GM18507 (cell line): ENCODE measurements at regions not wholly inside any gene's neighbourhood (a gene's known extent, or its start where the extent isn't known, plus 50 kb on each side); places are given as distances from the start of the nearest gene placed in this dataset.

Experiments used
- DNase-seq: peaks from one replicate; pipeline ENCODE4 v3.0.0; 2011; ENCODE audit warnings: low read depth; ENCODE audit not compliant: insufficient read length; ENCODE audit errors: extremely low spot score
- FAIRE-seq: peaks from 2 replicates; lab custom pipeline; 2011; peaks lifted over from hg19 to GRCh38; lab: Jason Lieb, UNC

- FAIRE-seq (no peak), DNase-seq (no peak)
Observed at GRCh38 chr12:115268451-115268850, 584.5 kb upstream of the TBX3 start.

GRCh38 chr12:115267891-115268290, 583.9 kb upstream of the TBX3 start:
- DNase-seq, result no peak
- no peak for FAIRE-seq

GRCh38 chr12:115267464-115267863, 583.5 kb upstream of the TBX3 start:
- no peak for FAIRE-seq
- no peak for DNase-seq

GRCh38 chr12:115264605-115265004, 580.6 kb upstream of the TBX3 start:
- DNase-seq, result no peak
- FAIRE-seq, result no peak

GRCh38 chr12:115261691-115262398, 577.9 kb upstream of the TBX3 start:
- DNase-seq (no peak), FAIRE-seq (no peak)

GRCh38 chr12:115260762-115261675, 577.0 kb upstream of the TBX3 start:
- FAIRE-seq (no peak), DNase-seq (no peak)

- FAIRE-seq (no peak), DNase-seq (no peak)
Observed at GRCh38 chr12:115259968-115260747, 576.2 kb upstream of the TBX3 start.

- DNase-seq, result no peak
- FAIRE-seq, result no peak
Observed at GRCh38 chr12:115257791-115258190, 573.8 kb upstream of the TBX3 start.

- no peak for FAIRE-seq
Observed at GRCh38 chr12:115255962-115256361, 572.0 kb upstream of the TBX3 start.

GRCh38 chr12:115255257-115255656, 571.3 kb upstream of the TBX3 start:
- FAIRE-seq (no peak), DNase-seq (no peak)

More at GRCh38 chr12:115255962-115256361, 572.0 kb upstream of the TBX3 start:
- DNase-seq, result no peak

- DNase-seq (no peak), FAIRE-seq (no peak)
Observed at GRCh38 chr12:115253049-115253448, 569.1 kb upstream of the TBX3 start.

- DNase-seq, result no peak
- no peak for FAIRE-seq
Observed at GRCh38 chr12:115251727-115252126, 567.8 kb upstream of the TBX3 start.

- FAIRE-seq, result no peak
Observed at GRCh38 chr12:115249671-115250278, 565.8 kb upstream of the TBX3 start.

GRCh38 chr12:115245020-115245419, 561.0 kb upstream of the TBX3 start:
- no peak for FAIRE-seq
- DNase-seq, result no peak

More at GRCh38 chr12:115249671-115250278, 565.8 kb upstream of the TBX3 start:
- no peak for DNase-seq

GRCh38 chr12:115243933-115244628, 560.1 kb upstream of the TBX3 start:
- DNase-seq, result no peak
- FAIRE-seq, result no peak

- no peak for FAIRE-seq
- no peak for DNase-seq
Observed at GRCh38 chr12:115240251-115240650, 556.3 kb upstream of the TBX3 start.

- FAIRE-seq, result no peak
- no peak for DNase-seq
Observed at GRCh38 chr12:115235880-115236279, 551.9 kb upstream of the TBX3 start.

GRCh38 chr12:115233891-115234543, 550.0 kb upstream of the TBX3 start:
- DNase-seq (no peak), FAIRE-seq (no peak)
